ENCODE measurements at regions not wholly inside any gene's neighbourhood (a gene's known extent, or its start where the extent isn't known, plus 50 kb on each side); places are given as distances from the start of the nearest gene placed in this dataset.
"Not testable (repeated sequence)": the region's sequence is repeated elsewhere in the genome, so short reads cannot be mapped to it uniquely, and the experiment has no call there.

DNA sequence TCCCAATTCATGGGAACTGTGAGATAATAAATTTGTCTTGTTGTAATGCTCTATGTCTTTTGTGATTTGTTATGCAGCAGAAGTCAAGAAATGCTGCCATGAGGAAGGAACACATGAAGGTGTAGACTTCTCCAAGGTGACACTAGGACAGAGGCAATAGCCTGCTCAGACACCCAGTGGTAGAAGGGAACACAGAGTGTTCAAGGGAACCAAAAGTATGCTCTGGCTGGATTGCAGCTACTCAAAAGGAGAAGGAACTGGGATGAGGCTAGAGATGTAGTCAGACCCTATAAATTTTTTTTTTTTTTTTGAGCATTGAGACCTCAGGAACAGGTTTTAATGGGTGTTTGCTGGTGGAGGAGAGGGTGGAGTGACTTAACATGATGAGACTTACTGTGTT, 232.5 kb downstream of the PARP8 start:
- DNase-seq, result no peak
- Histone ChIP-seq H3K27ac (no peak overlapping the region), H3K4me3 (no peak overlapping the region), H3K27me3 (no peaks in the 10 kb centered on the region), H3K4me1 (ENCODE audit: insufficient read depth) (no peaks in the 10 kb centered on the region), H3K36me3 (no peaks in the 10 kb centered on the region), H3K9me3 (no peaks in the 10 kb centered on the region)
- TF ChIP-seq POLR2A (IDR thresholded peaks at IDR 0.05) (no peak), EP300 (IDR thresholded peaks at IDR 0.05) (no peak)
- TF ChIP-seq, protein P1, sequence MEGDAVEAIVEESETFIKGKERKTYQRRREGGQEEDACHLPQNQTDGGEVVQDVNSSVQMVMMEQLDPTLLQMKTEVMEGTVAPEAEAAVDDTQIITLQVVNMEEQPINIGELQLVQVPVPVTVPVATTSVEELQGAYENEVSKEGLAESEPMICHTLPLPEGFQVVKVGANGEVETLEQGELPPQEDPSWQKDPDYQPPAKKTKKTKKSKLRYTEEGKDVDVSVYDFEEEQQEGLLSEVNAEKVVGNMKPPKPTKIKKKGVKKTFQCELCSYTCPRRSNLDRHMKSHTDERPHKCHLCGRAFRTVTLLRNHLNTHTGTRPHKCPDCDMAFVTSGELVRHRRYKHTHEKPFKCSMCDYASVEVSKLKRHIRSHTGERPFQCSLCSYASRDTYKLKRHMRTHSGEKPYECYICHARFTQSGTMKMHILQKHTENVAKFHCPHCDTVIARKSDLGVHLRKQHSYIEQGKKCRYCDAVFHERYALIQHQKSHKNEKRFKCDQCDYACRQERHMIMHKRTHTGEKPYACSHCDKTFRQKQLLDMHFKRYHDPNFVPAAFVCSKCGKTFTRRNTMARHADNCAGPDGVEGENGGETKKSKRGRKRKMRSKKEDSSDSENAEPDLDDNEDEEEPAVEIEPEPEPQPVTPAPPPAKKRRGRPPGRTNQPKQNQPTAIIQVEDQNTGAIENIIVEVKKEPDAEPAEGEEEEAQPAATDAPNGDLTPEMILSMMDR (IDR thresholded peaks at IDR 0.05), result no peak
- intact Hi-C loops (cut with DNase I), result no loop called here

DNA sequence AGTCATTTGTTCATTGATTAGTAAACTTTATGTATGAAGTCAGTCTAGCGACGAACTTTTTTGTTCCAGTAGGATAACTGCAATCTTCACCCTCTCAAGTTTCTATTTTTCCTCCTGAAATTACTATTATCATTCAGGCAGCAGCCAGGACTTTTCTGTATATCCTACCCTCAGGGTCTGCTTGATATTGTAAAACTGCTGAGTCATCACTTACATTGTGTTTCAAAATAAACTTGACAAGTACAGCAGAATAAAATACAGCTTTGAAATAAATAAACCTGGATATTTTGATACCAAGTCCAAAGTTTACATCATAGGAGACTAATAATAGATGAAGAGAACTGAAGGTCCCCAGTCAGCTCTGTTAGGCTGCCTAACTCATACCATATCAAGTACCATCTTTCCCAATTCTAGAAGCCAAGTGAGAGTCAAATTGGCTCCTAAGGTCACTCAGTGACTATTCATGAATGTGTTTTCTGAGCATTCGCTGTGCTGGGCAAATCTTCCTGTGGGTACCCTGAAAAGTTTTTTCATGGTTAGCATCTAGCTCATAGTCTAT, 234.6 kb downstream of the PARP8 start:
- Histone ChIP-seq H3K27ac (no peak overlapping the region), H3K4me3 (no peak overlapping the region), H3K9me3 (no peaks in the 10 kb centered on the region), H3K27me3 (no peaks in the 10 kb centered on the region), H3K4me1 (ENCODE audit: insufficient read depth) (no peaks in the 10 kb centered on the region), H3K36me3 (no peaks in the 10 kb centered on the region)
- WGBS, 3 donors, result 83 to 84% (median 84%) methylated on average over 3 of the region's 3 CpGs
- TF ChIP-seq EP300 (IDR thresholded peaks at IDR 0.05) (no peak), POLR2A (IDR thresholded peaks at IDR 0.05) (no peak)
- TF ChIP-seq, protein P1 (IDR thresholded peaks at IDR 0.05), result no peak
- intact Hi-C loops (cut with DNase I), result no loop called here
- DNase-seq, result no peak

DNA sequence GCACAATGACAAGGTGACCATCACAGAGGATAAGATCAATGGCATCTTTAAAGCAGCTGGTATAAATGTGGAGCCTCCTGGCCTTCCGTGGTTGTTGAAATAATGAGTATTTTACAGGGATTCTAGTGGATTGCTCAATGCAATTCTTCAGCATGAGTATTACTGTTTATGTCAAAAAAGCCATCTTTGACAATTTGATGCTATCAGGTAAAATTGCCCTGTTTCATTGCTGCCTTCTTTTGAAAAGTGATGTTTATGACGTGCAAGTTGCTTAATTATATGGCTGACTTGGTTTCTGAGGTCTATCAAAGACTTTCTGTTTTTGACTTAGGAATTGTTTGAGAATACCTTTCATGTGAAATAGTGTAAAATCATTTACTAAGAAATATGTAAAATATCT, 237.2 kb downstream of the PARP8 start:
- Histone ChIP-seq H3K4me1 (ENCODE audit: insufficient read depth) (no peaks in the 10 kb centered on the region), H3K27me3 (no peaks in the 10 kb centered on the region), H3K27ac (no peak overlapping the region), H3K9me3 (no peaks in the 10 kb centered on the region), H3K4me3 (no peak overlapping the region), H3K36me3 (no peaks in the 10 kb centered on the region)
- DNase-seq, result no peak
- intact Hi-C loops (cut with DNase I), result no loop called here
- TF ChIP-seq, protein P1 (IDR thresholded peaks at IDR 0.05), result no peak
- TF ChIP-seq EP300 (IDR thresholded peaks at IDR 0.05), result no peak
- TF ChIP-seq POLR2A (IDR thresholded peaks at IDR 0.05), result no peak
- 76 to 87% (median 83%) methylated on average over 2 of the region's 2 CpGs for WGBS, 3 donors

DNA sequence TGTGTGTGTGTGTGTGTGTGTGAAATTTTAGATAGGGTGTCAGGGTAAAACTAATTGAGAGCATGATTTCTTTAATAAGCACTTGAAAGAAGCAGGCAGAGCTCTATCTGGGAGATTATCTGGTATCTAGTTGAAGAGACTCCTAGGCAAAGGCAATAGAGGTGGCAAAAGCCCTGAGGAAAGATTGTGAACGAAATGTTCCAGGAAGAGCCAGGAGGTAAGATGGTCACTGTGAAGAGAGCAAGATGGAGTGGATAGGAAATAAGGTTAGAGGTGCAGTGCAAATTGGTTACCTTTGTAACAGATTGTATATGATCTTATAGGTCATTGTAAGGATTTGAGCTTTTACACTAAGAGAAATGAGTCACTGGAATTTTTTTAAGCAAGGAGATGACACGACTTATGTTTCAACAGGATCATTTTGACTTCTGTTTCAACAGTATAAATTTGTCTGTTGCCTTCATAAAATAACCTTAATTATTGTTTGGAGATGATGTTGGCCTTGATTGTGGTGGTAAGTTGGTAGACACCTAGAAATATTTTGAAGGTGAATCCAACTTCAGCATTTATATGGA, 239.6 kb downstream of the PARP8 start:
- H3K27me3 ChIP-seq, result no peaks in the 10 kb centered on the region
- TF ChIP-seq, protein P1 (IDR thresholded peaks at IDR 0.05), result no peak
- no peak for TF ChIP-seq EP300 (IDR thresholded peaks at IDR 0.05)
- no peak for TF ChIP-seq POLR2A (IDR thresholded peaks at IDR 0.05)
- no peak overlapping the region for H3K27ac ChIP-seq
- no peaks in the 10 kb centered on the region for H3K9me3 ChIP-seq
- no peak for DNase-seq
- no peaks in the 10 kb centered on the region for H3K36me3 ChIP-seq
- H3K4me1 ChIP-seq (ENCODE audit: insufficient read depth), result no peaks in the 10 kb centered on the region
- no peak overlapping the region for H3K4me3 ChIP-seq
- 69 to 82% (median 72%) methylated on average over 2 of the region's 2 CpGs for WGBS, 3 donors
- intact Hi-C loops (cut with DNase I), result no loop called here

DNA sequence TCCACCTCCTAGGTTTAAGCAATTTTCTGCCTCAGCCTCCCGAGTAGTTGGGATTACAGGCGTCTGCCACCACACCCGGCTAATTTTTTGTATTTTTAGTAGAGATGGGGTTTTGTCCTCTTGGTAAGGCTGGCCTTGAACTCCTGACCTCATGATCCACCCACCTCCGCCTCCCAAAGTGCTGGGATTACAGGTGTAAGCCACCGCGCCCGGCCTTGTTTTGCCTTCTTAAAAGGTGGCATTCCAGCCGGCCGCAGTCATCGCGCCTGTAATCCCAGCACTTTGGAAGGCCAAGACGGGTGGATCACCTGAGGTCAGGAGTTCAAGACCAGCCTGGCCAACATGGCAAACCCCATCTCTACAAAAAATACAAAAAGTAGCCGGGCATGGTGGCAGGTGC, 253.7 kb downstream of the PARP8 start:
- H3K36me3 ChIP-seq; H3K27ac ChIP-seq; intact Hi-C loops (cut with DNase I); H3K4me1 ChIP-seq (ENCODE audit: insufficient read depth); H3K4me3 ChIP-seq; DNase-seq; H3K9me3 ChIP-seq; H3K27me3 ChIP-seq: not testable (repeated sequence)
- 90 to 92% (median 91%) methylated on average over 13 of the region's 13 CpGs for WGBS, 3 donors

Measured in ovary (tissue), 7 donors.